PC-3 (cell line): ENCODE measurements at regions not wholly inside any gene's neighbourhood (a gene's known extent, or its start where the extent isn't known, plus 50 kb on each side); places are given as distances from the start of the nearest gene placed in this dataset.

Experiments
- ATAC-seq: fragments of 200-7000 bp; cut with Tn5 transposase; 2 replicates; pipeline ENCODE4 v1.9.1; 2020; ENCODE audit warnings: mild to moderate bottlenecking, moderate library complexity
- BruUV-seq: library from RNA; stranded (reverse); fragments of 400-500 nt; replicated peaks from 2 replicates; lab custom pipeline; 2021; lab: Mats Ljungman, UMichigan
- CTCF ChIA-PET: fragments of 300-600 bp; sonication (Branson Sonifier 250); formaldehyde crosslinking; loops from one replicate; lab custom pipeline; 2022; ENCODE audit warnings: antibody characterized with exemption; lab: Charles Lee
- POLR2A ChIA-PET: fragments of 300-600 bp; sonication (Branson Sonifier 250); formaldehyde crosslinking; loops from one replicate; lab custom pipeline; 2022; ENCODE audit warnings: antibody characterized with exemption; ENCODE audit not compliant: unreplicated experiment; lab: Charles Lee
- DNase-seq: peaks from one replicate; pipeline ENCODE4 v3.0.0-alpha.2; 2015
- H2AFZ ChIP-seq: fragments of 300-600 bp; sonication (generic); 2 replicates; pipeline ENCODE4 v1.6.0; 2016; ENCODE audit warnings: antibody characterized with exemption, low read length
- H3F3A ChIP-seq: fragments of 300-600 bp; sonication (generic); one replicate; pipeline ENCODE4 v1.6.0; 2017; ENCODE audit warnings: antibody characterized with exemption, low read length, control low read depth, mild to moderate bottlenecking; ENCODE audit not compliant: unreplicated experiment
- H3K27ac ChIP-seq: fragments of 300-600 bp; sonication (generic); 2 replicates; pipeline ENCODE4 v1.5.1; 2016; ENCODE audit warnings: mild to moderate bottlenecking, low read length
- H3K27me3 ChIP-seq: fragments of 300-600 bp; sonication (generic); 2 replicates; pipeline ENCODE4 v1.6.1; 2016; ENCODE audit warnings: low read length, mixed read lengths
- H3K36me3 ChIP-seq: fragments of 300-600 bp; sonication (generic); 2 replicates; pipeline ENCODE4 v1.6.1; 2016; ENCODE audit warnings: low read depth, mixed run types, low read length, mixed read lengths
- H3K4me1 ChIP-seq: fragments of 300-600 bp; sonication (generic); 2 replicates; pipeline ENCODE4 v1.5.1; 2016; ENCODE audit warnings: low read length; ENCODE audit not compliant: insufficient read depth
- H3K4me2 ChIP-seq: fragments of 300-600 bp; sonication (generic); 2 replicates; pipeline ENCODE4 v1.6.0; 2016; ENCODE audit warnings: low read length
- H3K4me3 ChIP-seq: fragments of 300-600 bp; sonication (generic); 2 replicates; pipeline ENCODE4 v1.5.1; 2016; ENCODE audit warnings: mild to moderate bottlenecking, low read length, mixed read lengths
- H3K79me2 ChIP-seq: fragments of 300-600 bp; sonication (generic); 2 replicates; pipeline ENCODE4 v1.6.1; 2017; ENCODE audit warnings: low read length, mixed read lengths
- H3K9ac ChIP-seq: fragments of 300-600 bp; sonication (generic); 2 replicates; pipeline ENCODE4 v1.6.0; 2016; ENCODE audit warnings: mild to moderate bottlenecking, low read length
- H3K9me2 ChIP-seq: fragments of 300-600 bp; sonication (generic); replicated peaks from 2 replicates; pipeline ENCODE4 v1.6.1; 2016; ENCODE audit warnings: mixed run types, low read length, mixed read lengths
- H3K9me3 ChIP-seq: fragments of 300-600 bp; sonication (generic); 2 replicates; pipeline ENCODE4 v1.6.1; 2016; ENCODE audit warnings: low read length, mixed read lengths
- H4K20me1 ChIP-seq: fragments of 300-600 bp; sonication (generic); 2 replicates; pipeline ENCODE4 v1.6.1; 2016; ENCODE audit warnings: low read length, mixed read lengths
- CTCF ChIP-seq: fragments of 300-600 bp; sonication (generic); conservative IDR thresholded peaks from 2 replicates; pipeline ENCODE4 v1.5.1; 2017; ENCODE audit warnings: antibody characterized with exemption, low read depth, mild to moderate bottlenecking, low read length
- EZH2 ChIP-seq: fragments of 300-600 bp; sonication (generic); IDR thresholded peaks from one replicate; pipeline ENCODE4 v1.6.1; 2017; ENCODE audit warnings: antibody characterized with exemption, mild to moderate bottlenecking, low read length; ENCODE audit not compliant: unreplicated experiment
- EZH2phosphoT487 ChIP-seq: fragments of 300-600 bp; sonication (generic); IDR thresholded peaks from 2 replicates; pipeline ENCODE4 v1.6.1; 2018; ENCODE audit warnings: mild to moderate bottlenecking, antibody characterized with exemption, low read length, borderline replicate concordance
- intact Hi-C: fragments of 100-400 bp; cut with micrococcal nuclease; formaldehyde crosslinking; loops from 2 replicates; pipeline ENCODE4 v1.9.0; 2023

- TF ChIP-seq EZH2, result no peak
- no peak for TF ChIP-seq CTCF
- no peak for TF ChIP-seq EZH2phosphoT487
- BruUV-seq, result no TSS peak
- no peaks in the 10 kb centered on the region for H3K9me2 ChIP-seq
- ATAC-seq (no peak), DNase-seq (no peak)
- POLR2A ChIA-PET, result no interaction called here
- CTCF ChIA-PET, result no interaction called here
- no peaks in the 10 kb centered on the region for H4K20me1 ChIP-seq
- no peaks in the 10 kb centered on the region for H3K79me2 ChIP-seq
- H3K27ac ChIP-seq, result no peak overlapping the region
- H2AFZ ChIP-seq, result no peak overlapping the region
- H3K4me3 ChIP-seq, result no peak overlapping the region
- no peaks in the 10 kb centered on the region for H3F3A ChIP-seq
- H3K36me3 ChIP-seq, result no peaks in the 10 kb centered on the region
- no peak overlapping the region for H3K4me2 ChIP-seq
- no peaks in the 10 kb centered on the region for H3K4me1 ChIP-seq
- no peaks in the 10 kb centered on the region for H3K9me3 ChIP-seq
- H3K27me3 ChIP-seq, result no peaks in the 10 kb centered on the region
- no peak overlapping the region for H3K9ac ChIP-seq
- intact Hi-C loops, result no loop called here
Observed at GRCh38 chr3:173258697-173259096, 117.7 kb upstream of the SPATA16 start.

- no peak for DNase-seq
- CTCF ChIA-PET, result no interaction called here
- H3K4me3 ChIP-seq, result no peak overlapping the region
- no peak for TF ChIP-seq CTCF
- no peak for TF ChIP-seq EZH2
- TF ChIP-seq EZH2phosphoT487, result no peak
- no peaks in the 10 kb centered on the region for H3K27me3 ChIP-seq
- no peak for ATAC-seq
- H2AFZ ChIP-seq, result no peak overlapping the region
- intact Hi-C loops, result no loop called here
- no peaks in the 10 kb centered on the region for H3K9me3 ChIP-seq
- no peak overlapping the region for H3K27ac ChIP-seq
- H3K9ac ChIP-seq, result no peak overlapping the region
- POLR2A ChIA-PET, result no interaction called here
- H3F3A ChIP-seq, result no peaks in the 10 kb centered on the region
- no TSS peak for BruUV-seq
- H3K4me1 ChIP-seq, result no peaks in the 10 kb centered on the region
- H3K4me2 ChIP-seq, result no peak overlapping the region
- no peaks in the 10 kb centered on the region for H3K36me3 ChIP-seq
- no peaks in the 10 kb centered on the region for H3K79me2 ChIP-seq
- H3K9me2 ChIP-seq, result no peaks in the 10 kb centered on the region
- no peaks in the 10 kb centered on the region for H4K20me1 ChIP-seq
Observed at GRCh38 chr3:173257797-173258196, 116.8 kb upstream of the SPATA16 start.

- H4K20me1 ChIP-seq, result no peaks in the 10 kb centered on the region
- no peaks in the 10 kb centered on the region for H3K9me3 ChIP-seq
- CTCF ChIA-PET, result no interaction called here
- DNase-seq, result no peak
- H3K9me2 ChIP-seq, result no peaks in the 10 kb centered on the region
- H2AFZ ChIP-seq, result no peak overlapping the region
- no peak overlapping the region for H3K27ac ChIP-seq
- ATAC-seq, result no peak
- no peak overlapping the region for H3K4me2 ChIP-seq
- H3K9ac ChIP-seq, result no peak overlapping the region
- no peaks in the 10 kb centered on the region for H3K36me3 ChIP-seq
- H3K4me1 ChIP-seq, result no peaks in the 10 kb centered on the region
- no peaks in the 10 kb centered on the region for H3F3A ChIP-seq
- POLR2A ChIA-PET, result no interaction called here
- intact Hi-C loops, result no loop called here
- H3K79me2 ChIP-seq, result no peaks in the 10 kb centered on the region
- no peak for TF ChIP-seq EZH2phosphoT487
- TF ChIP-seq CTCF, result no peak
- no peak for TF ChIP-seq EZH2
- BruUV-seq, result no TSS peak
- no peak overlapping the region for H3K4me3 ChIP-seq
- no peaks in the 10 kb centered on the region for H3K27me3 ChIP-seq
Observed at GRCh38 chr3:173255555-173255954, 114.5 kb upstream of the SPATA16 start.
